H1 (cell line): ENCODE measurements at regions not wholly inside any gene's neighbourhood (a gene's known extent, or its start where the extent isn't known, plus 50 kb on each side); places are given as distances from the start of the nearest gene placed in this dataset.

Experiments
- CTCF ChIA-PET: fragments of 300-600 bp; sonication (Branson Sonifier 250); formaldehyde crosslinking; loops from one replicate; lab custom pipeline; 2021; ENCODE audit not compliant: partially characterized antibody; lab: Charles Lee
- POLR2A ChIA-PET: fragments of 300-600 bp; sonication (Branson Sonifier 250); formaldehyde crosslinking; loops from one replicate; lab custom pipeline; 2021; ENCODE audit warnings: inconsistent platforms; ENCODE audit not compliant: partially characterized antibody; lab: Charles Lee
- DNase-seq, 2 experiments: peaks; one replicate each; pipeline versions ENCODE4 v3.0.0 to v3.0.0-alpha.2; 2010 to 2022; ENCODE audit warnings: low spot score in 2 of 2, low read depth in 1 of 2, mixed read lengths in 1 of 2
- FAIRE-seq: peaks from 2 replicates; lab custom pipeline; 2011; peaks lifted over from hg19 to GRCh38; lab: Jason Lieb, UNC
- H2AFZ ChIP-seq: 2 replicates; pipeline ENCODE4 v1.8.1; 2012; ENCODE audit warnings: low read length, inconsistent platforms
- H2AK5ac ChIP-seq: 2 replicates; pipeline ENCODE4 v1.6.1; 2013; ENCODE audit warnings: low read depth, low read length
- H2BK120ac ChIP-seq: replicated peaks from 2 replicates; pipeline ENCODE3; 2013; ENCODE audit warnings: low read depth, low read length, inconsistent platforms
- H2BK12ac ChIP-seq: 2 replicates; pipeline ENCODE4 v1.6.1; 2013; ENCODE audit warnings: low read depth, low read length
- H2BK15ac ChIP-seq: 2 replicates; pipeline ENCODE4 v1.6.1; 2013; ENCODE audit warnings: low read length
- H2BK20ac ChIP-seq: 2 replicates; pipeline ENCODE4 v1.6.1; 2013; ENCODE audit warnings: low read length
- H2BK5ac ChIP-seq: 2 replicates; pipeline ENCODE4 v1.6.1; 2013; ENCODE audit warnings: low read depth, low read length
- H3K14ac ChIP-seq: 2 replicates; pipeline ENCODE4 v1.6.1; 2013; ENCODE audit warnings: inconsistent platforms; ENCODE audit not compliant: insufficient read length
- H3K18ac ChIP-seq: 2 replicates; pipeline ENCODE4 v1.6.1; 2013; ENCODE audit warnings: low read length; ENCODE audit errors: extremely low read depth
- H3K23ac ChIP-seq: 2 replicates; pipeline ENCODE4 v1.6.1; 2013; ENCODE audit warnings: inconsistent platforms; ENCODE audit not compliant: insufficient read length
- H3K23me2 ChIP-seq: 2 replicates; pipeline ENCODE4 v1.6.1; 2013; ENCODE audit warnings: low read depth, low read length
- H3K27ac ChIP-seq: 2 replicates; pipeline ENCODE4 v1.6.1; 2011; ENCODE audit warnings: low read depth, low read length, inconsistent platforms
- H3K27me3 ChIP-seq, 4 experiments: replicated peaks in 1 of 4; 1 replicate in 1 of 4; 2 replicates in 3 of 4; pipeline versions ENCODE4 v1.6.1 to v1.8.1; 2011 to 2013; ENCODE audit warnings: low read length in 3 of 4, mild to moderate bottlenecking in 3 of 4, inconsistent platforms in 2 of 4, mixed read lengths in 2 of 4, moderate library complexity in 1 of 4; ENCODE audit not compliant: control insufficient read depth in 3 of 4, insufficient read depth in 3 of 4; ENCODE audit errors: extremely low read depth in 1 of 4
- H3K36me3 ChIP-seq, 4 experiments: 2 replicates each; pipeline versions ENCODE4 v1.6.1 to v1.8.1; 2011 to 2013; ENCODE audit warnings: mild to moderate bottlenecking in 4 of 4, low read length in 3 of 4, moderate library complexity in 2 of 4, control low read depth in 1 of 4, inconsistent platforms in 1 of 4; ENCODE audit not compliant: insufficient read depth in 4 of 4, control insufficient read depth in 2 of 4
- H3K4ac ChIP-seq: replicated peaks from 2 replicates; pipeline ENCODE3; 2013; ENCODE audit warnings: low read length, low read depth, mixed read lengths, inconsistent platforms; ENCODE audit not compliant: insufficient read length
- H3K4me1 ChIP-seq, 4 experiments: replicated peaks in 1 of 4; 1 replicate in 1 of 4; 2 replicates in 3 of 4; pipeline versions ENCODE4 v1.6.1 to v1.8.1; 2011 to 2013; ENCODE audit warnings: low read length in 3 of 4, inconsistent platforms in 2 of 4, mixed read lengths in 1 of 4; ENCODE audit not compliant: insufficient read depth in 4 of 4, control insufficient read depth in 3 of 4
- H3K4me2 ChIP-seq, 2 experiments: 2 replicates each; pipeline versions ENCODE4 v1.6.1 to v1.8.1; 2011 to 2013; ENCODE audit warnings: low read depth in 2 of 2, low read length in 2 of 2, control low read depth in 1 of 2, inconsistent platforms in 1 of 2, mild to moderate bottlenecking in 1 of 2; ENCODE audit not compliant: insufficient read depth in 1 of 2
- H3K4me3 ChIP-seq, 4 experiments: fragments of 200-600, 300-600 bp in 1 of 4; sonication (generic), shearing (Covaris generic), sonication (Bioruptor Twin) in 1 of 4; 2 replicates each; pipeline versions ENCODE4 v1.5.1 to v1.8.1; 2011 to 2016; ENCODE audit warnings: low read length in 4 of 4, low read depth in 3 of 4, control low read depth in 2 of 4, inconsistent platforms in 2 of 4, mild to moderate bottlenecking in 2 of 4, mixed read lengths in 1 of 4, moderate library complexity in 1 of 4; ENCODE audit not compliant: insufficient read depth in 2 of 4; ENCODE audit errors: extremely low read depth in 1 of 4
- H3K56ac ChIP-seq: replicated peaks from 2 replicates; pipeline ENCODE3; 2013; ENCODE audit warnings: low read depth, mild to moderate bottlenecking, mixed read lengths, low read length, inconsistent platforms; ENCODE audit not compliant: insufficient read length
- H3K79me1 ChIP-seq: 2 replicates; pipeline ENCODE4 v1.6.1; 2013; ENCODE audit warnings: low read depth, low read length, control low read depth
- H3K79me2 ChIP-seq, 2 experiments: 2 replicates each; pipeline versions ENCODE4 v1.6.1 to v1.8.1; 2012 to 2013; ENCODE audit warnings: low read length in 2 of 2, mild to moderate bottlenecking in 2 of 2, inconsistent platforms in 1 of 2; ENCODE audit not compliant: insufficient read depth in 2 of 2, control insufficient read depth in 1 of 2
- H3K9ac ChIP-seq, 4 experiments: replicated peaks in 1 of 4; 1 replicate in 1 of 4; 2 replicates in 3 of 4; pipeline versions ENCODE4 v1.6.1 to v1.8.1; 2011 to 2013; ENCODE audit warnings: low read depth in 3 of 4, low read length in 3 of 4, control low read depth in 2 of 4, mild to moderate bottlenecking in 2 of 4, moderate library complexity in 2 of 4, inconsistent platforms in 1 of 4; ENCODE audit errors: extremely low read depth in 1 of 4
- H3K9me3 ChIP-seq, 2 experiments: 2 replicates each; pipeline versions ENCODE4 v1.6.1 to v1.8.1; 2012 to 2013; ENCODE audit warnings: mild to moderate bottlenecking in 2 of 2, moderate library complexity in 2 of 2, control low read depth in 1 of 2, inconsistent platforms in 1 of 2, low read depth in 1 of 2, low read length in 1 of 2, mixed read lengths in 1 of 2; ENCODE audit not compliant: insufficient read depth in 2 of 2
- H4K20me1 ChIP-seq, 2 experiments: replicated peaks in 1 of 2; 2 replicates each; pipeline versions ENCODE3 to v1.8.1; 2011 to 2013; ENCODE audit warnings: inconsistent platforms in 2 of 2, low read length in 2 of 2, mild to moderate bottlenecking in 1 of 2; ENCODE audit not compliant: insufficient read depth in 2 of 2, control insufficient read depth in 1 of 2
- H4K5ac ChIP-seq: 2 replicates; pipeline ENCODE4 v1.6.1; 2013; ENCODE audit warnings: low read length, low read depth, mixed read lengths, inconsistent platforms; ENCODE audit not compliant: insufficient read length
- H4K8ac ChIP-seq: 2 replicates; pipeline ENCODE4 v1.8.0; 2013; ENCODE audit warnings: mild to moderate bottlenecking, moderate library complexity, low read length, inconsistent platforms; ENCODE audit not compliant: insufficient read depth; ENCODE audit errors: extremely low read depth
- H4K91ac ChIP-seq: replicated peaks from 2 replicates; pipeline ENCODE3; 2013; ENCODE audit warnings: low read length, mixed read lengths, inconsistent platforms; ENCODE audit not compliant: insufficient read length
- EZH2 ChIP-seq: fragments of 200-600 bp; sonication (generic); IDR thresholded peaks from 2 replicates; pipeline ENCODE4 v1.7.1; 2012; ENCODE audit warnings: low read depth, mild to moderate bottlenecking, moderate library complexity, low read length, inconsistent platforms; ENCODE audit not compliant: severe bottlenecking
- HDAC2 ChIP-seq, 2 experiments: fragments of 300-600 bp in 1 of 2; sonication (generic) in 1 of 2; IDR thresholded peaks; 2 replicates each; pipeline ENCODE4 v1.6.1; 2011 to 2012; ENCODE audit warnings: low read depth in 2 of 2, low read length in 2 of 2, mild to moderate bottlenecking in 2 of 2, moderate library complexity in 2 of 2, borderline replicate concordance in 1 of 2, inconsistent platforms in 1 of 2
- JUND ChIP-seq: IDR thresholded peaks from 2 replicates; pipeline ENCODE4 v1.6.1; 2011; ENCODE audit warnings: mild to moderate bottlenecking, improper control_type of control experiment, low read length
- MAFK ChIP-seq: IDR thresholded peaks from 2 replicates; pipeline ENCODE4 v1.6.1; 2012; ENCODE audit warnings: low read depth, mild to moderate bottlenecking, improper control_type of control experiment, low read length
- RNF2 ChIP-seq: fragments of 200-900, 300-1000 bp; sonication (generic); IDR thresholded peaks from 2 replicates; pipeline ENCODE4 v1.7.1; 2016; ENCODE audit warnings: borderline replicate concordance, low read depth, mild to moderate bottlenecking, antibody characterized with exemption, low read length; ENCODE audit not compliant: poor library complexity, severe bottlenecking; ENCODE audit errors: missing control alignments
- WGBS, 2 experiments: shearing (Covaris generic) in 1 of 2; methylation state at CpG; one replicate each; pipeline versions ENCODE4 v1.1.6 to v1.1.7; 2013 to 2015; ENCODE audit warnings: low lambda C conversion rate in 2 of 2, mixed read lengths in 2 of 2, inconsistent platforms in 1 of 2, low coverage in 1 of 2, missing lambda C conversion rate in 1 of 2; ENCODE audit not compliant: insufficient replicate concordance in 2 of 2, insufficient coverage in 1 of 2, insufficient read length in 1 of 2; ENCODE audit errors: extremely low coverage in 1 of 2, missing lambda C conversion rate in 1 of 2; 5-methylcytosine and 5-hydroxymethylcytosine counted together
- TF ChIP-seq, protein P1 (sequence below): IDR thresholded peaks from 2 replicates; pipeline ENCODE4 v1.6.1; 2012; ENCODE audit warnings: low read length, inconsistent platforms
- TF ChIP-seq, protein P2 (sequence below): IDR thresholded peaks from 2 replicates; pipeline ENCODE4 v1.6.1; 2011; ENCODE audit warnings: low read depth, mild to moderate bottlenecking, low read length; ENCODE audit not compliant: insufficient read depth

DNA sequence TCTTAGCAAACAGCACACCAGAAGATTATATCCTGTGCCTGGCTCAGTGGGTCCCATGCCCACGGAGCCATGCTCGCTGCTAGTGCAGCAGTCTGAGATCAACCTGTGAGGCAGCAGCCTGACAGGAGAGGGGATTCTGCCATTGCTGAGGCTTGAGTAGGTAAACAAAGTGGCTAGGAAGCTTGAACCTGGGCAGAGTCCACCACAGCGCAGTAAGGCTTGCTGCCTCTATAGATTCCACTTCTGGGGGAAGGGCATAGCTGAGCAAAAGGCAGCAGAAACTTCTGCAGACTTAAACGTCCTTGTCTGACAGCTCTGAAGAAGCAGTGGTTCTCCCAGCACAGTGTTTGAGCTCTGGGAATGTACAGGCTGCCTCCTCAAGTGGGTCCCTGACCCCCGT is 210.3 kb downstream of the RMST start:
- Histone ChIP-seq H2BK120ac (no peak overlapping the region), H3K18ac (no peak overlapping the region), H3K9me3 (peaks cover 15% of the 10 kb centered on the region in 2 experiments), H3K23ac (no peak overlapping the region), H3K79me2 (no peaks in the 10 kb centered on the region), H3K4me3 (no peak overlapping the region), H3K23me2 (peaks cover 2% of the 10 kb centered on the region; the same call in 1 of the 2 replicates), H3K4ac (no peak overlapping the region), H3K4me2 (no peak overlapping the region), H2BK15ac (no peak overlapping the region), H3K79me1 (no peaks in the 10 kb centered on the region), H3K4me1 (no peaks in the 10 kb centered on the region), H3K56ac (no peak overlapping the region), H4K20me1 (no peaks in the 10 kb centered on the region), H2AFZ (no peak overlapping the region), H3K27ac (no peak overlapping the region), H2BK12ac (no peak overlapping the region), H4K8ac (no peak overlapping the region), H4K5ac (no peak overlapping the region), H2BK5ac (no peak overlapping the region), H3K36me3 (peaks cover 0 to 5% (median 0%) of the 10 kb centered on the region in 4 experiments; a peak in 1 of 8 replicates), H3K27me3 (no peaks in the 10 kb centered on the region), H3K9ac (no peak overlapping the region), H2BK20ac (no peak overlapping the region), H4K91ac (no peak overlapping the region), H2AK5ac (no peak overlapping the region), H3K14ac (no peak overlapping the region)
- CTCF ChIA-PET, result no interaction called here
- DNase-seq, result no peak
- no peak for TF ChIP-seq EZH2
- TF ChIP-seq, protein P1, sequence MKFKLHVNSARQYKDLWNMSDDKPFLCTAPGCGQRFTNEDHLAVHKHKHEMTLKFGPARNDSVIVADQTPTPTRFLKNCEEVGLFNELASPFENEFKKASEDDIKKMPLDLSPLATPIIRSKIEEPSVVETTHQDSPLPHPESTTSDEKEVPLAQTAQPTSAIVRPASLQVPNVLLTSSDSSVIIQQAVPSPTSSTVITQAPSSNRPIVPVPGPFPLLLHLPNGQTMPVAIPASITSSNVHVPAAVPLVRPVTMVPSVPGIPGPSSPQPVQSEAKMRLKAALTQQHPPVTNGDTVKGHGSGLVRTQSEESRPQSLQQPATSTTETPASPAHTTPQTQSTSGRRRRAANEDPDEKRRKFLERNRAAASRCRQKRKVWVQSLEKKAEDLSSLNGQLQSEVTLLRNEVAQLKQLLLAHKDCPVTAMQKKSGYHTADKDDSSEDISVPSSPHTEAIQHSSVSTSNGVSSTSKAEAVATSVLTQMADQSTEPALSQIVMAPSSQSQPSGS, result no peak
- TF ChIP-seq, protein P2, sequence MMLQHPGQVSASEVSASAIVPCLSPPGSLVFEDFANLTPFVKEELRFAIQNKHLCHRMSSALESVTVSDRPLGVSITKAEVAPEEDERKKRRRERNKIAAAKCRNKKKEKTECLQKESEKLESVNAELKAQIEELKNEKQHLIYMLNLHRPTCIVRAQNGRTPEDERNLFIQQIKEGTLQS, result no peak
- TF ChIP-seq MAFK, result no peak
- TF ChIP-seq RNF2, result no peak
- TF ChIP-seq JUND, result no peak
- no peak for TF ChIP-seq HDAC2 (IDR thresholded peaks at IDR 0.05; ENCODE audit: borderline replicate concordance in 1 of 2, low read depth in 2 of 2, low read length in 2 of 2)
- POLR2A ChIA-PET, result no interaction called here
- 55% methylated on average over 5 of the region's 5 CpGs; no CpG with 5 or more reads in 1 of the 2 experiments for WGBS, 2 experiments
- no peak for FAIRE-seq
